ENCODE measurements at regions not wholly inside any gene's neighbourhood (a gene's known extent, or its start where the extent isn't known, plus 50 kb on each side); places are given as distances from the start of the nearest gene placed in this dataset.
"Not testable (repeated sequence)": the region's sequence is repeated elsewhere in the genome, so short reads cannot be mapped to it uniquely, and the experiment has no call there.

GRCh38 chr13:50627111-50627510 lies 216.4 kb downstream of the DLEU7 start:
- DNase-seq (ENCODE audit: low read depth) (no peak), FAIRE-seq (no peak)
- TF ChIP-seq, protein P1, sequence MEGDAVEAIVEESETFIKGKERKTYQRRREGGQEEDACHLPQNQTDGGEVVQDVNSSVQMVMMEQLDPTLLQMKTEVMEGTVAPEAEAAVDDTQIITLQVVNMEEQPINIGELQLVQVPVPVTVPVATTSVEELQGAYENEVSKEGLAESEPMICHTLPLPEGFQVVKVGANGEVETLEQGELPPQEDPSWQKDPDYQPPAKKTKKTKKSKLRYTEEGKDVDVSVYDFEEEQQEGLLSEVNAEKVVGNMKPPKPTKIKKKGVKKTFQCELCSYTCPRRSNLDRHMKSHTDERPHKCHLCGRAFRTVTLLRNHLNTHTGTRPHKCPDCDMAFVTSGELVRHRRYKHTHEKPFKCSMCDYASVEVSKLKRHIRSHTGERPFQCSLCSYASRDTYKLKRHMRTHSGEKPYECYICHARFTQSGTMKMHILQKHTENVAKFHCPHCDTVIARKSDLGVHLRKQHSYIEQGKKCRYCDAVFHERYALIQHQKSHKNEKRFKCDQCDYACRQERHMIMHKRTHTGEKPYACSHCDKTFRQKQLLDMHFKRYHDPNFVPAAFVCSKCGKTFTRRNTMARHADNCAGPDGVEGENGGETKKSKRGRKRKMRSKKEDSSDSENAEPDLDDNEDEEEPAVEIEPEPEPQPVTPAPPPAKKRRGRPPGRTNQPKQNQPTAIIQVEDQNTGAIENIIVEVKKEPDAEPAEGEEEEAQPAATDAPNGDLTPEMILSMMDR (IDR thresholded peaks at IDR 0.05; ENCODE audit: insufficient read depth, low read length, severe bottlenecking): no peak
- H3K36me3 ChIP-seq (ENCODE audit: control insufficient read depth, insufficient read depth, low read length): no peaks in the 10 kb centered on the region
- H3K4me3 ChIP-seq (ENCODE audit: low read depth, low read length): no peak overlapping the region
- no peaks in the 10 kb centered on the region for H3K27me3 ChIP-seq (ENCODE audit: control insufficient read depth, insufficient read depth, low read length)

GRCh38 chr13:50628512-50628911 lies 215.0 kb downstream of the DLEU7 start:
- not testable (repeated sequence) for H3K36me3 ChIP-seq (ENCODE audit: control insufficient read depth, insufficient read depth, low read length)

GRCh38 chr13:50629497-50629896 lies 214.0 kb downstream of the DLEU7 start:
- DNase-seq (ENCODE audit: low read depth): no peak
- H3K4me3 ChIP-seq (ENCODE audit: low read depth, low read length): no peak overlapping the region
- TF ChIP-seq, protein P1 (IDR thresholded peaks at IDR 0.05; ENCODE audit: insufficient read depth, low read length, severe bottlenecking): no peak
- H3K27me3 ChIP-seq (ENCODE audit: control insufficient read depth, insufficient read depth, low read length): no peaks in the 10 kb centered on the region
- H3K36me3 ChIP-seq (ENCODE audit: control insufficient read depth, insufficient read depth, low read length): no peaks in the 10 kb centered on the region
- no peak for FAIRE-seq

More at GRCh38 chr13:50628512-50628911, 215.0 kb downstream of the DLEU7 start:
- DNase-seq (ENCODE audit: low read depth); H3K4me3 ChIP-seq (ENCODE audit: low read depth, low read length); H3K27me3 ChIP-seq (ENCODE audit: control insufficient read depth, insufficient read depth, low read length); FAIRE-seq: not testable (repeated sequence)

GRCh38 chr13:50629966-50630365 lies 213.5 kb downstream of the DLEU7 start:
- TF ChIP-seq, protein P1 (IDR thresholded peaks at IDR 0.05; ENCODE audit: insufficient read depth, low read length, severe bottlenecking): no peak
- FAIRE-seq (no peak), DNase-seq (ENCODE audit: low read depth) (no peak)
- Histone ChIP-seq H3K27me3 (ENCODE audit: control insufficient read depth, insufficient read depth, low read length) (no peaks in the 10 kb centered on the region), H3K4me3 (ENCODE audit: low read depth, low read length) (no peak overlapping the region), H3K36me3 (ENCODE audit: control insufficient read depth, insufficient read depth, low read length) (no peaks in the 10 kb centered on the region)

DNA sequence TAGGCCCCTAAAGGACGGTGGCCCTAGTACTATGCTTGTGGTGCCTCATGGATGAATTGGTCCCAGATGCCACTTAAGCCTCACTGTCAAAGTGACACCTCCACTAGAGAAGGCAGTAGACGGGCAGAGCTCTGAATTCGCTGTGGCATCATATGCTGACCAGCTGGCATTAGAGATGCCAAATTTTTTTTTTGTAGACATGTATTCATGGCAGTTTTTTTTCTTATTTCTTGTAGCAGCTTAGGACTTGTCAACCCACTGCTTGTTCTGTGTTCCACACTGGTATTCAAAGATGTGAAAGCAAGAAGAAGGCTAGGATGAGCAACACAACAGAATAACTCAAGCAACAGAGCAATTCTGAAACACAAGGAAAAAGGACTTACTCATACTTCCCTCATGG lies 212.5 kb downstream of the DLEU7 start:
- no peak overlapping the region for H3K4me3 ChIP-seq (ENCODE audit: low read depth, low read length)
- no peak for FAIRE-seq
- no peaks in the 10 kb centered on the region for H3K27me3 ChIP-seq (ENCODE audit: control insufficient read depth, insufficient read depth, low read length)
- TF ChIP-seq, protein P1 (IDR thresholded peaks at IDR 0.05; ENCODE audit: insufficient read depth, low read length, severe bottlenecking): no peak
- no peaks in the 10 kb centered on the region for H3K36me3 ChIP-seq (ENCODE audit: control insufficient read depth, insufficient read depth, low read length)
- no peak for DNase-seq (ENCODE audit: low read depth)

DNA sequence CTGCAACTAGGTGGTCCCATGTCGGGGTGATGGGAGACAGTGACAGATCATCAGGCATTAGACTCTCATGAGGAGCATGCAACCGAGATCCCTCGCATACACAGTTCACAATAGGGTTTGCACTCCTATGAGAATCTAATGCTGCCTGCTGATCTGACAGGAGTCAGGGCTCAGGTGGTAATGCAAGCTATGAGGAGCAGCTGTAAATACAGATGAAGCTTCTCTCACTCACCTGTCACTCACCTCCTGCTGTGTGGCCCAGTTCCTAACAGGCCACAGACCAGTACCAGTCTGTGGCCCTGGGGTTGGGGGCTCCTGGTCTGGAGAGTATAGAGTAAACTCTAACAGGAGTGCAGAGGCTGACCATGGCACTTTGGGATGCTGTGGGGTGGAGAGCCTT lies 209.2 kb downstream of the DLEU7 start:
- TF ChIP-seq, protein P1 (IDR thresholded peaks at IDR 0.05; ENCODE audit: insufficient read depth, low read length, severe bottlenecking): no peak

More for the DNA sequence above, 209.2 kb downstream of the DLEU7 start:
- no peaks in the 10 kb centered on the region for H3K27me3 ChIP-seq (ENCODE audit: control insufficient read depth, insufficient read depth, low read length)
- FAIRE-seq (no peak), DNase-seq (ENCODE audit: low read depth) (no peak)
- no peaks in the 10 kb centered on the region for H3K36me3 ChIP-seq (ENCODE audit: control insufficient read depth, insufficient read depth, low read length)
- no peak overlapping the region for H3K4me3 ChIP-seq (ENCODE audit: low read depth, low read length)

All from bronchial epithelial cell (primary cell).